HCT116 (cell line): ENCODE measurements at regions not wholly inside any gene's neighbourhood (a gene's known extent, or its start where the extent isn't known, plus 50 kb on each side); places are given as distances from the start of the nearest gene placed in this dataset.

Experiments
- ATAC-seq: fragments of 200-7000 bp; cut with Tn5 transposase; 2 replicates; pipeline ENCODE4 v1.9.1; 2020; ENCODE audit warnings: mild to moderate bottlenecking, moderate library complexity
- BruUV-seq: library from RNA; stranded (reverse); fragments of 400-500 nt; replicated peaks from 2 replicates; lab custom pipeline; 2021; lab: Mats Ljungman, UMichigan
- CTCF ChIA-PET: fragments of 300-600 bp; sonication (Branson Sonifier 250); formaldehyde crosslinking; loops from one replicate; lab custom pipeline; 2021; ENCODE audit warnings: antibody characterized with exemption; lab: Charles Lee
- POLR2A ChIA-PET: fragments of 300-600, 350-600 bp; sonication (Branson Sonifier 250); formaldehyde crosslinking; loops from one replicate; lab custom pipeline; 2021; ENCODE audit warnings: antibody characterized with exemption; lab: Charles Lee
- RAD21 ChIA-PET, 2 experiments: fragments of 300-600 bp; sonication (Branson Sonifier 250); formaldehyde crosslinking; loops; one replicate each; lab custom pipeline; 2023; ENCODE audit warnings: low total read pairs in 2 of 2; ENCODE audit not compliant: uncharacterized antibody in 2 of 2, unreplicated experiment in 2 of 2, low non-redundant PET in 1 of 2; lab: Charles Lee
- DNase-seq: peaks from one replicate; pipeline ENCODE4 v3.0.0-alpha.2; 2010; ENCODE audit warnings: low read depth, low spot score
- H2AFZ ChIP-seq: fragments of 200-600 bp; shearing (Covaris generic), sonication (generic); 2 replicates; pipeline ENCODE4 v1.6.1; 2017; ENCODE audit warnings: low read depth, mixed run types, mixed read lengths, antibody characterized with exemption, low read length; ENCODE audit not compliant: poor library complexity, severe bottlenecking
- H3K27ac ChIP-seq: 2 replicates; pipeline ENCODE4 v1.5.1; 2012; ENCODE audit warnings: low read depth, low read length
- H3K27me3 ChIP-seq: fragments of 200-600 bp; sonication (generic); 2 replicates; pipeline ENCODE4 v1.6.1; 2016; ENCODE audit warnings: mixed run types, low read length, mixed read lengths; ENCODE audit not compliant: insufficient read depth
- H3K36me3 ChIP-seq, 2 experiments: fragments of 200-500 bp in 1 of 2; fragments of 200-600 bp in 1 of 2; sonication (Bioruptor generic) in 1 of 2; sonication (generic) in 1 of 2; 2 replicates each; pipeline versions ENCODE4 v1.5.1 to v1.6.1; 2014 to 2016; ENCODE audit warnings: low read length in 2 of 2, inconsistent platforms in 1 of 2, mixed read lengths in 1 of 2, mixed run types in 1 of 2; ENCODE audit not compliant: insufficient read depth in 2 of 2, control insufficient read depth in 1 of 2
- H3K4me1 ChIP-seq, 2 experiments: fragments of 200-600 bp in 1 of 2; sonication (generic) in 1 of 2; 2 replicates each; pipeline versions ENCODE4 v1.5.1 to v1.6.1; 2012 to 2017; ENCODE audit warnings: low read length in 2 of 2, inconsistent platforms in 1 of 2, mild to moderate bottlenecking in 1 of 2, mixed read lengths in 1 of 2, mixed run types in 1 of 2, moderate library complexity in 1 of 2; ENCODE audit not compliant: insufficient read depth in 2 of 2, control insufficient read depth in 1 of 2
- H3K4me2 ChIP-seq: fragments of 200-600 bp; sonication (generic); 2 replicates; pipeline ENCODE4 v1.6.1; 2017; ENCODE audit warnings: mixed run types, low read length, mixed read lengths
- H3K4me3 ChIP-seq, 2 experiments: fragments of 200-600 bp in 1 of 2; sonication (generic) in 1 of 2; replicated peaks in 1 of 2; 2 replicates each; pipeline ENCODE4 v1.5.1; 2011 to 2016; ENCODE audit warnings: low read length in 2 of 2, control low read depth in 1 of 2, low read depth in 1 of 2, mild to moderate bottlenecking in 1 of 2, mixed read lengths in 1 of 2, mixed run types in 1 of 2
- H3K79me2 ChIP-seq: fragments of 200-600 bp; sonication (generic); 2 replicates; pipeline ENCODE4 v1.6.1; 2017; ENCODE audit warnings: mild to moderate bottlenecking, mixed run types, low read length, moderate library complexity, mixed read lengths; ENCODE audit not compliant: insufficient read depth
- H3K9ac ChIP-seq: fragments of 200-600 bp; sonication (generic); 2 replicates; pipeline ENCODE4 v1.6.1; 2016; ENCODE audit warnings: low read length, mixed read lengths
- H3K9me2 ChIP-seq: fragments of 200-600 bp; sonication (generic), shearing (Covaris generic); 2 replicates; pipeline ENCODE4 v1.6.1; 2017; ENCODE audit warnings: mixed run types, mild to moderate bottlenecking, moderate library complexity; ENCODE audit not compliant: insufficient read depth
- H3K9me3 ChIP-seq, 2 experiments: fragments of 200-500 bp in 1 of 2; fragments of 200-600 bp in 1 of 2; sonication (Bioruptor generic) in 1 of 2; sonication (generic) in 1 of 2; 2 replicates each; pipeline ENCODE4 v1.6.1; 2014 to 2017; ENCODE audit warnings: low read length in 2 of 2, mixed read lengths in 2 of 2, inconsistent platforms in 1 of 2, low read depth in 1 of 2, mild to moderate bottlenecking in 1 of 2, mixed run types in 1 of 2, moderate library complexity in 1 of 2; ENCODE audit not compliant: control insufficient read depth in 1 of 2, insufficient read depth in 1 of 2
- H4K20me1 ChIP-seq: fragments of 200-600 bp; sonication (generic), shearing (Covaris generic); 2 replicates; pipeline ENCODE4 v1.6.1; 2017; ENCODE audit warnings: mixed run types, mild to moderate bottlenecking, moderate library complexity; ENCODE audit not compliant: insufficient read depth
- ATF3 ChIP-seq: IDR thresholded peaks from 2 replicates; pipeline ENCODE4 v1.6.1; 2012
- CBX3 ChIP-seq: IDR thresholded peaks from 2 replicates; pipeline ENCODE4 v1.6.1; 2012; ENCODE audit warnings: low read depth
- CEBPB ChIP-seq: IDR thresholded peaks from 2 replicates; pipeline ENCODE4 v1.6.1; 2012; ENCODE audit warnings: low read depth
- CTCF ChIP-seq, 3 experiments: fragments of 200-600 bp in 1 of 3; sonication (generic) in 1 of 3; IDR thresholded peaks in 2 of 3; conservative IDR thresholded peaks in 1 of 3; 2 replicates each; pipeline ENCODE4 v1.5.1; 2012 to 2017; ENCODE audit warnings: low read depth in 2 of 3, low read length in 2 of 3, antibody characterized with exemption in 1 of 3, borderline replicate concordance in 1 of 3, control low read depth in 1 of 3, mild to moderate bottlenecking in 1 of 3, mixed read lengths in 1 of 3, mixed run types in 1 of 3, moderate library complexity in 1 of 3; ENCODE audit not compliant: insufficient read depth in 1 of 3
- EGR1 ChIP-seq: IDR thresholded peaks from 2 replicates; pipeline ENCODE4 v1.6.1; 2012; ENCODE audit warnings: low read depth
- ELF1 ChIP-seq: IDR thresholded peaks from 2 replicates; pipeline ENCODE4 v1.6.1; 2012; ENCODE audit warnings: low read depth, borderline replicate concordance
- EZH2 ChIP-seq: fragments of 200-600 bp; sonication (generic); IDR thresholded peaks from 2 replicates; pipeline ENCODE4 v1.6.1; 2017; ENCODE audit warnings: antibody characterized with exemption, mixed run types
- EZH2phosphoT487 ChIP-seq: fragments of 200-600 bp; IDR thresholded peaks from 2 replicates; pipeline ENCODE4 v1.6.1; 2018; ENCODE audit warnings: antibody characterized with exemption, borderline replicate concordance
- FOSL1 ChIP-seq: IDR thresholded peaks from 2 replicates; pipeline ENCODE4 v1.6.1; 2012; ENCODE audit warnings: low read depth
- JUND ChIP-seq: IDR thresholded peaks from 2 replicates; pipeline ENCODE4 v1.6.1; 2012
- POLR2A ChIP-seq: IDR thresholded peaks from 2 replicates; pipeline ENCODE4 v1.7.0; 2011; ENCODE audit warnings: borderline replicate concordance; ENCODE audit not compliant: insufficient read depth, insufficient read length; ENCODE audit errors: extremely low read depth
- POLR2AphosphoS5 ChIP-seq: IDR thresholded peaks from 2 replicates; pipeline ENCODE4 v1.6.1; 2011; ENCODE audit warnings: mild to moderate bottlenecking, low read depth, low read length, moderate library complexity
- RAD21 ChIP-seq: IDR thresholded peaks from 2 replicates; pipeline ENCODE4 v1.6.1; 2012; ENCODE audit warnings: low read depth, mild to moderate bottlenecking
- REST ChIP-seq: IDR thresholded peaks from 2 replicates; pipeline ENCODE4 v1.6.1; 2012; ENCODE audit warnings: low read depth
- SP1 ChIP-seq: IDR thresholded peaks from 2 replicates; pipeline ENCODE4 v1.6.1; 2012; ENCODE audit warnings: low read depth
- YY1 ChIP-seq: IDR thresholded peaks from 2 replicates; pipeline ENCODE4 v1.6.1; 2011; ENCODE audit warnings: low read length, low read depth, moderate library complexity, mild to moderate bottlenecking; ENCODE audit not compliant: insufficient replicate concordance; ENCODE audit errors: extremely low read depth
- ZFX ChIP-seq: fragments of 450-650 bp; IDR thresholded peaks from 2 replicates; pipeline ENCODE4 v1.6.1; 2017
- ZNF274 ChIP-seq: fragments of 200-500 bp; sonication (Bioruptor generic); IDR thresholded peaks from 2 replicates; pipeline ENCODE4 v1.6.1; 2014; ENCODE audit warnings: mild to moderate bottlenecking, low read depth, low read length, inconsistent platforms
- intact Hi-C: fragments of 100-400 bp; cut with micrococcal nuclease; formaldehyde crosslinking; loops from 2 replicates; pipeline ENCODE4 v1.10.0; 2022

GRCh38 chr3:86239946-86240345 lies 751.0 kb downstream of the VGLL3 start:
- H2AFZ ChIP-seq, result no peak overlapping the region
- ChIA-PET RAD21 (no interaction called here), CTCF (no interaction called here), POLR2A (no interaction called here)
- no peak for TF ChIP-seq FOSL1
- no peak for TF ChIP-seq ELF1
- TF ChIP-seq POLR2A, result no peak
- no peak for TF ChIP-seq CTCF (IDR thresholded peaks at IDR 0.05 in 2 of 3, conservative IDR thresholded peaks at IDR 0.05 in 1 of 3; ENCODE audit: borderline replicate concordance in 1 of 3, insufficient read depth in 1 of 3, low read depth in 2 of 3, low read length in 2 of 3)
- no peak for TF ChIP-seq REST
- no peak for TF ChIP-seq CBX3
- no peak for TF ChIP-seq ATF3
- TF ChIP-seq ZNF274, result no peak
- TF ChIP-seq ZFX, result no peak
- no peak for TF ChIP-seq RAD21
- no peak for TF ChIP-seq POLR2AphosphoS5
- TF ChIP-seq EGR1, result no peak
- TF ChIP-seq EZH2phosphoT487, result no peak
- TF ChIP-seq EZH2, result no peak
- no peak for TF ChIP-seq YY1
- TF ChIP-seq SP1, result no peak
- TF ChIP-seq JUND, result no peak
- TF ChIP-seq CEBPB, result no peak
- no peaks in the 10 kb centered on the region for H3K4me1 ChIP-seq
- H3K27ac ChIP-seq, result no peak overlapping the region
- intact Hi-C loops, result no loop called here
- no peaks in the 10 kb centered on the region for H3K36me3 ChIP-seq
- ATAC-seq (no peak), DNase-seq (no peak)
- peaks cover 3 to 12% of the 10 kb centered on the region in 2 experiments; a peak in 2 of 4 replicates for H3K9me3 ChIP-seq
- H3K9ac ChIP-seq, result no peak overlapping the region
- H3K9me2 ChIP-seq, result no peaks in the 10 kb centered on the region
- no peaks in the 10 kb centered on the region for H4K20me1 ChIP-seq
- H3K27me3 ChIP-seq, result no peaks in the 10 kb centered on the region
- no peak overlapping the region for H3K4me2 ChIP-seq
- H3K4me3 ChIP-seq, result no peak overlapping the region
- no TSS peak for BruUV-seq
- no peaks in the 10 kb centered on the region for H3K79me2 ChIP-seq
